ENCODE measurements at regions not wholly inside any gene's neighbourhood (a gene's known extent, or its start where the extent isn't known, plus 50 kb on each side); places are given as distances from the start of the nearest gene placed in this dataset.
"Not testable (repeated sequence)": the region's sequence is repeated elsewhere in the genome, so short reads cannot be mapped to it uniquely, and the experiment has no call there.

GRCh38 chrX:82442281-82442680, 1065.8 kb upstream of the POU3F4 start:
- DNase-seq: no peak
- WGBS (ENCODE audit: insufficient coverage): no CpG with 5 or more reads among the region's 2 CpGs
- Mint-ChIP-seq H3K4me3 (no peak overlapping the region), H3K9me3 (peaks cover 0 to 3% (median 0%) of the 10 kb centered on the region in 7 donors), H3K4me1 (no peaks in the 10 kb centered on the region), H3K36me3 (no peaks in the 10 kb centered on the region), H3K27ac (no peak overlapping the region), H3K27me3 (ENCODE audit: low read depth in 3 of 3) (peaks cover 0 to 4% (median 0%) of the 10 kb centered on the region in 3 donors)
- Histone ChIP-seq H3K79me2 (ENCODE audit: insufficient read depth, low read length) (no peaks in the 10 kb centered on the region), H3K9me3 (replicated peaks in 1 of 2; ENCODE audit: control insufficient read depth in 1 of 2, insufficient read depth in 1 of 2, low read length in 2 of 2) (peaks cover 0 to 8% of the 10 kb centered on the region in 2 donors), H3K4me2 (replicated peaks; ENCODE audit: extremely low read depth, low read length, poor library complexity, severe bottlenecking) (no peak overlapping the region), H3K4me1 (ENCODE audit: control insufficient read depth in 1 of 2, insufficient read depth in 2 of 2, low read length in 2 of 2) (no peaks in the 10 kb centered on the region), H2AFZ (ENCODE audit: insufficient read depth, low read depth, low read length, poor library complexity, severe bottlenecking) (no peak overlapping the region), H3K27ac (ENCODE audit: low read depth in 1 of 2, low read length in 2 of 2) (no peak overlapping the region), H3K4me3 (replicated peaks in 1 of 3; ENCODE audit: low read depth in 2 of 3, low read length in 3 of 3) (no peak overlapping the region), H3K9ac (ENCODE audit: insufficient read depth, low read length, poor library complexity, severe bottlenecking) (no peak overlapping the region), H4K20me1 (ENCODE audit: insufficient read depth, low read length) (no peaks in the 10 kb centered on the region), H3K36me3 (replicated peaks in 1 of 2; ENCODE audit: control insufficient read depth in 1 of 2, insufficient read depth in 2 of 2, low read length in 2 of 2) (no peaks in the 10 kb centered on the region), H3K27me3 (ENCODE audit: control insufficient read depth in 2 of 2, insufficient read depth in 2 of 2, low read length in 2 of 2) (no peaks in the 10 kb centered on the region)
- intact Hi-C loops (cut with micrococcal nuclease): no loop called here
- no peak for TF ChIP-seq CTCF (IDR thresholded peaks at IDR 0.05)

GRCh38 chrX:82451725-82452124, 1056.4 kb upstream of the POU3F4 start:
- Histone ChIP-seq H3K9me3 (replicated peaks in 1 of 2; ENCODE audit: control insufficient read depth in 1 of 2, insufficient read depth in 1 of 2, low read length in 2 of 2) (peaks cover 4 to 14% of the 10 kb centered on the region in 2 donors), H3K9ac (ENCODE audit: insufficient read depth, low read length, poor library complexity, severe bottlenecking) (no peak overlapping the region), H3K4me2 (replicated peaks; ENCODE audit: extremely low read depth, low read length, poor library complexity, severe bottlenecking) (no peak overlapping the region), H3K4me1 (ENCODE audit: control insufficient read depth in 1 of 2, insufficient read depth in 2 of 2, low read length in 2 of 2) (no peaks in the 10 kb centered on the region), H4K20me1 (ENCODE audit: insufficient read depth, low read length) (no peaks in the 10 kb centered on the region), H3K27ac (ENCODE audit: low read depth in 1 of 2, low read length in 2 of 2) (no peak overlapping the region), H3K4me3 (replicated peaks in 1 of 3; ENCODE audit: low read depth in 2 of 3, low read length in 3 of 3) (no peak overlapping the region), H3K36me3 (replicated peaks in 1 of 2; ENCODE audit: control insufficient read depth in 1 of 2, insufficient read depth in 2 of 2, low read length in 2 of 2) (no peaks in the 10 kb centered on the region), H3K79me2 (ENCODE audit: insufficient read depth, low read length) (no peaks in the 10 kb centered on the region), H3K27me3 (ENCODE audit: control insufficient read depth in 2 of 2, insufficient read depth in 2 of 2, low read length in 2 of 2) (no peaks in the 10 kb centered on the region), H2AFZ (ENCODE audit: insufficient read depth, low read depth, low read length, poor library complexity, severe bottlenecking) (no peak overlapping the region)
- intact Hi-C loops (cut with micrococcal nuclease): no loop called here
- no peak for DNase-seq
- Mint-ChIP-seq H3K27ac (no peak overlapping the region), H3K27me3 (ENCODE audit: low read depth in 3 of 3) (peaks cover 0 to 2% (median 0%) of the 10 kb centered on the region in 3 donors), H3K36me3 (no peaks in the 10 kb centered on the region), H3K4me3 (no peak overlapping the region), H3K4me1 (no peaks in the 10 kb centered on the region), H3K9me3 (peaks cover 0 to 7% (median 3%) of the 10 kb centered on the region in 7 donors)
- TF ChIP-seq CTCF (IDR thresholded peaks at IDR 0.05): no peak
- 96% methylated on average over 3 of the region's 4 CpGs for WGBS (ENCODE audit: insufficient coverage)

- H3K27me3 ChIP-seq (ENCODE audit: control insufficient read depth in 2 of 2, insufficient read depth in 2 of 2, low read length in 2 of 2); intact Hi-C loops (cut with micrococcal nuclease): not testable (repeated sequence)
- WGBS (ENCODE audit: insufficient coverage): 100% methylated on average over 1 of the region's 2 CpGs
Observed at GRCh38 chrX:82455852-82456251, 1052.2 kb upstream of the POU3F4 start.

More at GRCh38 chrX:82455852-82456251, 1052.2 kb upstream of the POU3F4 start:
- not testable (repeated sequence) for H3K9me3 Mint-ChIP-seq; H3K27me3 Mint-ChIP-seq (ENCODE audit: low read depth in 3 of 3); H3K27ac Mint-ChIP-seq; H3K36me3 Mint-ChIP-seq; H2AFZ ChIP-seq (ENCODE audit: insufficient read depth, low read depth, low read length, poor library complexity, severe bottlenecking); DNase-seq; H3K4me3 ChIP-seq (replicated peaks in 1 of 3; ENCODE audit: low read depth in 2 of 3, low read length in 3 of 3); H4K20me1 ChIP-seq (ENCODE audit: insufficient read depth, low read length); H3K79me2 ChIP-seq (ENCODE audit: insufficient read depth, low read length); H3K4me1 ChIP-seq (ENCODE audit: control insufficient read depth in 1 of 2, insufficient read depth in 2 of 2, low read length in 2 of 2); H3K27ac ChIP-seq (ENCODE audit: low read depth in 1 of 2, low read length in 2 of 2); H3K9ac ChIP-seq (ENCODE audit: insufficient read depth, low read length, poor library complexity, severe bottlenecking); H3K36me3 ChIP-seq (replicated peaks in 1 of 2; ENCODE audit: control insufficient read depth in 1 of 2, insufficient read depth in 2 of 2, low read length in 2 of 2); H3K4me3 Mint-ChIP-seq; H3K4me1 Mint-ChIP-seq; H3K4me2 ChIP-seq (replicated peaks; ENCODE audit: extremely low read depth, low read length, poor library complexity, severe bottlenecking)
- peaks cover 4 to 14% of the 10 kb centered on the region in 2 donors for H3K9me3 ChIP-seq (replicated peaks in 1 of 2; ENCODE audit: control insufficient read depth in 1 of 2, insufficient read depth in 1 of 2, low read length in 2 of 2)

All from CD14-positive monocyte (primary cell).